RWPE2 (cell line): ENCODE measurements at regions not wholly inside any gene's neighbourhood (a gene's known extent, or its start where the extent isn't known, plus 50 kb on each side); places are given as distances from the start of the nearest gene placed in this dataset.
A peak's percentile ranks its signal among the peaks of the same experiment; 100 is the strongest.

Experiments
- ATAC-seq: fragments of 200-7000 bp; cut with Tn5 transposase; 3 replicates; pipeline ENCODE4 v1.9.1; 2021; ENCODE audit warnings: low read depth
- DNase-seq: peaks from one replicate; pipeline ENCODE4 v3.0.0-alpha.2; 2020; ENCODE audit warnings: low spot score
- H3K27ac ChIP-seq: fragments of 450-650 bp; 2 replicates; pipeline ENCODE4 v1.5.1; 2017; ENCODE audit warnings: mild to moderate bottlenecking; ENCODE audit not compliant: poor library complexity, severe bottlenecking
- H3K27me3 ChIP-seq: fragments of 250-450 bp; sonication (Bioruptor Pico); 2 replicates; pipeline ENCODE4 v1.5.1; 2021; ENCODE audit warnings: mild to moderate bottlenecking, moderate library complexity; ENCODE audit not compliant: insufficient read depth, poor library complexity, severe bottlenecking
- H3K36me3 ChIP-seq: fragments of 250-450 bp; sonication (Bioruptor Pico); 2 replicates; pipeline ENCODE4 v1.5.1; 2020; ENCODE audit warnings: low read depth, mild to moderate bottlenecking, moderate library complexity
- H3K4me1 ChIP-seq: fragments of 250-450 bp; sonication (Bioruptor Pico); 2 replicates; pipeline ENCODE4 v1.5.1; 2021; ENCODE audit warnings: mild to moderate bottlenecking, moderate library complexity; ENCODE audit not compliant: insufficient read depth, poor library complexity, severe bottlenecking
- H3K4me3 ChIP-seq: fragments of 250-450 bp; sonication (Bioruptor Pico); 2 replicates; pipeline ENCODE4 v1.5.1; 2021; ENCODE audit warnings: mild to moderate bottlenecking, moderate library complexity; ENCODE audit not compliant: severe bottlenecking
- H3K9me3 ChIP-seq: fragments of 250-450 bp; sonication (Bioruptor Pico); 2 replicates; pipeline ENCODE4 v1.5.1; 2021; ENCODE audit warnings: mild to moderate bottlenecking, moderate library complexity; ENCODE audit not compliant: severe bottlenecking
- TF ChIP-seq, protein P1 (sequence below): fragments of 450-650 bp; IDR thresholded peaks from one replicate; pipeline ENCODE4 v1.5.1; 2017; ENCODE audit warnings: mild to moderate bottlenecking, moderate library complexity; ENCODE audit not compliant: poor library complexity, severe bottlenecking

DNA sequence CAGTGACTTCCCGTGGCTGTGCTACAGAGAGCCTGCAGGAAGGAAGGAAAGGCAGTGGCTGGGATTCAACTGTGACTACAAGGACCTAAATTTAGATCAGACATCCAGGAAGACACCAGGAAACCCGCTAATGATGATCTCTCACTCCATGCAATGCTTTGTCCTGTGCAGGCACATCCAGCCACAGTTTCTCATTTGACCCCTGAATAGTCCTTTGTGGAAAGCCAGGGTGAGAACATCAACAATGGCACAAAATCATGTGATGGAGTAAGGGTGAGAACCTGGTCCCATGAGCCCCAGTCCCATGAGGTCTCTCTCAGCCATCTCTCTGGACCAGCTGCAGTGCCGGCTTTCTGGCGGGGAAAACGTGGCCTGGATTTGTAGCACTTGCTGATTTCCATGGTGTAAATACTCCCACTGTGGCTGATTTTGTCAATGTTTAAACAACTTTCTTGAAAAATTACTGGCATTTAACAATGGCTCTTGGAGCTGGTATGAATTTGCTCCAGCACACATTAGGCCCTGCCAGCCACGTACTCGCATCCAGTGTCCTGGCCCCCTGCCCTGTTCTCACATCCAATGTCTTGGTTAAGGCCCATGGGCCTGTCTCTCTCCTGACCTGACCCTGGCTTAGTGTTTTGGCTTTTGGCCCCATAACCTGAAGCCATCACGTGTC lies 159.0 kb upstream of the HAAO start:
- Histone ChIP-seq H3K27me3 (no peaks in the 10 kb centered on the region), H3K36me3 (no peaks in the 10 kb centered on the region), H3K4me1 (peaks cover 21% of the 10 kb centered on the region), H3K27ac (peak overlapping the region; percentile 85), H3K9me3 (no peaks in the 10 kb centered on the region), H3K4me3 (no peak overlapping the region)
- TF ChIP-seq, protein P1, sequence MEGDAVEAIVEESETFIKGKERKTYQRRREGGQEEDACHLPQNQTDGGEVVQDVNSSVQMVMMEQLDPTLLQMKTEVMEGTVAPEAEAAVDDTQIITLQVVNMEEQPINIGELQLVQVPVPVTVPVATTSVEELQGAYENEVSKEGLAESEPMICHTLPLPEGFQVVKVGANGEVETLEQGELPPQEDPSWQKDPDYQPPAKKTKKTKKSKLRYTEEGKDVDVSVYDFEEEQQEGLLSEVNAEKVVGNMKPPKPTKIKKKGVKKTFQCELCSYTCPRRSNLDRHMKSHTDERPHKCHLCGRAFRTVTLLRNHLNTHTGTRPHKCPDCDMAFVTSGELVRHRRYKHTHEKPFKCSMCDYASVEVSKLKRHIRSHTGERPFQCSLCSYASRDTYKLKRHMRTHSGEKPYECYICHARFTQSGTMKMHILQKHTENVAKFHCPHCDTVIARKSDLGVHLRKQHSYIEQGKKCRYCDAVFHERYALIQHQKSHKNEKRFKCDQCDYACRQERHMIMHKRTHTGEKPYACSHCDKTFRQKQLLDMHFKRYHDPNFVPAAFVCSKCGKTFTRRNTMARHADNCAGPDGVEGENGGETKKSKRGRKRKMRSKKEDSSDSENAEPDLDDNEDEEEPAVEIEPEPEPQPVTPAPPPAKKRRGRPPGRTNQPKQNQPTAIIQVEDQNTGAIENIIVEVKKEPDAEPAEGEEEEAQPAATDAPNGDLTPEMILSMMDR: no peak
- DNase-seq: no peak
- no peak for ATAC-seq

DNA sequence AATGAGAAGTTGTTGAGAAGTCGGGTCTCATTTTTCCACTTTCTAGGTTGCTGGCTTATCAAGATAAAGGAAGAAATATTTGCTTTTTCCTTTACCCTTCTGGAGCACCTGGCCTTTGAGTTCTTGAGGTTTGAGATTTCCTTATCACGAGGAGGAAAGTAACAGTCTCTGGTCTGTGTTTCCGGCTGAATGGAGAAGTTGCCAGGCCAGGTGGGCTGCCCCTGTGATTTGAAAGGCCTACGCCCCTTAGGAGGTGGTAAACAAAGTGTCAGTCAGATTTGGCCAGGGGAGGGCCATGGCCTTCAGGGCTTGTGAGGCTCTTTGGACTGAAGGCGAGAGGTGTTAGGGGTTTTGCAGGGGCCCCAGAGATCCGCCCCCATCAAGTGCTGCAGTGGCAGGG lies 156.7 kb upstream of the HAAO start:
- ATAC-seq (no peak), DNase-seq (no peak)
- no peak overlapping the region for H3K4me3 ChIP-seq
- H3K27me3 ChIP-seq: no peaks in the 10 kb centered on the region
- no peaks in the 10 kb centered on the region for H3K9me3 ChIP-seq
- peaks cover 15% of the 10 kb centered on the region for H3K4me1 ChIP-seq
- TF ChIP-seq, protein P1: no peak
- H3K36me3 ChIP-seq: no peaks in the 10 kb centered on the region
- H3K27ac ChIP-seq: peak overlapping the region; percentile 85

DNA sequence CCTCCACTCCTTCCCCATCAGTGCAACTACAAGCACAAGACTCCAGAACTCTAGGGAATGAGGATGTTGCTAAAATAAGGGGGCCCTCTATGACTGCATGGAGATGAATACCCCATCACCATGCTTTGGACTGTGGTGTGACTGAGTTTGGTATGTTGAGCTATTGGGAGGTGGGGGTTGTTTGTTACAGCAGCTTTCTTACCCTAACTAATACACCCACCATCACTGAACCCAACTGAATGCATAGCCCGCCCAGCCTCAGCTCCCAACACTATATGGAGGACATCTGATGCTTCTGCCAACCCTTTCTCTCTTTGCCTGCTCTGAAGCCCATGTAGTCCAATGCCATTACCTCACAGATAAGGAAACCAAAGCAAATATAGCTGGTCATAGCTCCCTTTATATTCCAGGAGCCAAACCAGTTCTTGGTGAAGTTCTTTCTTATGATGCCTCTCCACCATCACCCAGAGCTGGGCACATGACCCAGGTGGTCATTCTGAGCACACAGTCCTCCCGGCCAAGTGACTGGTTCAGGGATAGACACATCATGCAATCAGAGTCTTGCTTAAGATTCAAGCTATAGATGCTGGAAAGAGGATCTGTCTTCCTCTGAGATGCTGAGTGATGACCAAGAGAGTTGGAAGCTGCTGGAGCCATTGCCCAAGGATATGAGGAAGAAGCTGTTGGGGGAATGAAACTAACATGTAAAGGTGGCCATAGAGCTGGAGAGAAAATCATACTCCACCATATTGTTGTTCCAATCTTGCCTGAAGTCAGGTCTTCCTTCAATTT lies 155.6 kb upstream of the HAAO start:
- no peak for DNase-seq
- Histone ChIP-seq H3K9me3 (no peaks in the 10 kb centered on the region), H3K4me3 (no peak overlapping the region), H3K27ac (peak overlapping the region; percentile 23), H3K27me3 (no peaks in the 10 kb centered on the region), H3K4me1 (peaks cover 15% of the 10 kb centered on the region), H3K36me3 (no peaks in the 10 kb centered on the region)
- TF ChIP-seq, protein P1: no peak
- ATAC-seq: no peak

DNA sequence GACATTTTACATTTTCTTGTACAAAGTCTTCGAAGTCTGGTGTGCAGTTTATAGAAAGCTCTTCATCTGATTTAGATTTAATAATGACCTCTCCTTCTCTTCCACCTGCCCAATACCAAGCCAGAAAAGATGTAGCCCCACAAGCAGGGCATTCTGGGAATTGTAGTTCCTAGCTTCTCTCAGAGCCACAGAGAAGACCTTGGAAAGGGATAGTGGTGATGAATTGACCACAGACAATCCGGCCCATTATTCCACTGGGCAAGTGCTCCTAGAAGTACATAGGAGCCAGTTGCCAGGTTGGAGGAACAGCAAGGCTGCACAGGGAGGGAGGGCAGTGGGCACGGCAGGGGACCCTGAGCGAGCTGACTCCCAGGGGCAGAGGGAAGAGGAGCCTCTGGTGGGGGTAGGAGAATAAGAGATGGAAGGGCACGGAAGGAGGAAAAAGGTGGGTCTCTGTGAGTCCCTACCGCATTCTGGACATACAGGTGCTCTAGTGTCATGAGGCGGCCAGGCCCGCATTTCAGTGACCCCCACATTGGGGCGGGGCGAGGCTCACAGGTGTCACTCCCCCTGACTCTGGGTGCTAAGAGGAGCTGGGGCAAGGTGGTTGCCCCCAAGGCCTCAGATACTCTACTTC lies 152.5 kb upstream of the HAAO start:
- DNase-seq: no peak
- ATAC-seq: peak; percentile 80
- Histone ChIP-seq H3K4me3 (no peak overlapping the region), H3K36me3 (no peaks in the 10 kb centered on the region), H3K9me3 (no peaks in the 10 kb centered on the region), H3K27me3 (no peaks in the 10 kb centered on the region), H3K4me1 (no peaks in the 10 kb centered on the region), H3K27ac (no peak overlapping the region)
- TF ChIP-seq, protein P1: no peak
